GM21717 (cell line): ENCODE measurements at regions not wholly inside any gene's neighbourhood (a gene's known extent, or its start where the extent isn't known, plus 50 kb on each side); places are given as distances from the start of the nearest gene placed in this dataset.

Source experiments
- ATAC-seq: cut with Tn5 transposase; IDR thresholded peaks from one replicate; pipeline ENCODE4 v1.9.1; 2021; ENCODE audit warnings: mild to moderate bottlenecking, moderate library complexity; ENCODE audit not compliant: unreplicated experiment

- no peak for ATAC-seq
Observed at GRCh38 chr15:46682969-46683791, 1034.1 kb upstream of the SEMA6D start.

GRCh38 chr15:46685096-46685495, 1032.2 kb upstream of the SEMA6D start:
- ATAC-seq, result no peak

GRCh38 chr15:46685681-46686080, 1031.6 kb upstream of the SEMA6D start:
- ATAC-seq, result no peak

- no peak for ATAC-seq
Observed at GRCh38 chr15:46696281-46696680, 1021.0 kb upstream of the SEMA6D start.

- no peak for ATAC-seq
Observed at GRCh38 chr15:46701346-46701745, 1016.0 kb upstream of the SEMA6D start.

GRCh38 chr15:46701896-46702295, 1015.4 kb upstream of the SEMA6D start:
- no peak for ATAC-seq

GRCh38 chr15:46703020-46703861, 1014.1 kb upstream of the SEMA6D start:
- peak; percentile 64 for ATAC-seq

GRCh38 chr15:46703871-46704637, 1013.3 kb upstream of the SEMA6D start:
- ATAC-seq, result peak; percentile 60

- ATAC-seq, result no peak
Observed at GRCh38 chr15:46707452-46707851, 1009.9 kb upstream of the SEMA6D start.

- no peak for ATAC-seq
Observed at GRCh38 chr15:46708226-46708625, 1009.1 kb upstream of the SEMA6D start.

GRCh38 chr15:46709460-46710083, 1007.7 kb upstream of the SEMA6D start:
- no peak for ATAC-seq

- no peak for ATAC-seq
Observed at GRCh38 chr15:46710401-46710960, 1006.8 kb upstream of the SEMA6D start.

GRCh38 chr15:46713045-46713444, 1004.3 kb upstream of the SEMA6D start:
- ATAC-seq, result no peak

GRCh38 chr15:46714950-46715349, 1002.4 kb upstream of the SEMA6D start:
- no peak for ATAC-seq

- no peak for ATAC-seq
Observed at GRCh38 chr15:46723308-46723707, 994.0 kb upstream of the SEMA6D start.

GRCh38 chr15:46732060-46732459, 985.2 kb upstream of the SEMA6D start:
- ATAC-seq, result no peak

GRCh38 chr15:46735115-46735514, 982.2 kb upstream of the SEMA6D start:
- ATAC-seq, result no peak

- ATAC-seq, result no peak
Observed at GRCh38 chr15:46751303-46751702, 966.0 kb upstream of the SEMA6D start.

GRCh38 chr15:46753946-46754345, 963.4 kb upstream of the SEMA6D start:
- no peak for ATAC-seq

- ATAC-seq, result no peak
Observed at GRCh38 chr15:46763091-46763490, 954.2 kb upstream of the SEMA6D start.
